Ascending aorta (tissue), 2 donors: ENCODE measurements at regions not wholly inside any gene's neighbourhood (a gene's known extent, or its start where the extent isn't known, plus 50 kb on each side); places are given as distances from the start of the nearest gene placed in this dataset.

Source experiments
- DNase-seq, 2 donors: peaks; one replicate each; pipeline ENCODE4 v3.0.0-alpha.2; 2019; ENCODE audit warnings: low spot score in 2 of 2
- H3K27ac ChIP-seq, 2 donors: fragments of 200-600 bp; sonication (generic); one replicate each; pipeline ENCODE4 v1.5.1; 2016 to 2017; ENCODE audit warnings: mild to moderate bottlenecking in 1 of 2
- H3K27me3 ChIP-seq: fragments of 200-600 bp; sonication (generic); one replicate; pipeline ENCODE4 v1.5.1; 2017
- H3K36me3 ChIP-seq, 2 donors: fragments of 200-600 bp; sonication (generic); one replicate each; pipeline ENCODE4 v1.5.1; 2016
- H3K4me1 ChIP-seq, 2 donors: fragments of 200-600 bp; sonication (generic); one replicate each; pipeline ENCODE4 v1.5.1; 2016 to 2017; ENCODE audit warnings: mild to moderate bottlenecking in 1 of 2
- H3K4me3 ChIP-seq, 2 donors: fragments of 200-600 bp; sonication (generic); one replicate each; pipeline ENCODE4 v1.5.1; 2016 to 2017; ENCODE audit warnings: mild to moderate bottlenecking in 1 of 2
- H3K9me3 ChIP-seq, 2 donors: fragments of 200-600 bp; sonication (generic); one replicate each; pipeline ENCODE4 v1.5.1; 2016
- CTCF ChIP-seq, 3 experiments: fragments of 200-600 bp in 2 of 3; fragments of 450-650 bp in 1 of 3; sonication (generic) in 2 of 3; IDR thresholded peaks; one replicate each; pipeline ENCODE4 v1.5.1; 2016 to 2019; ENCODE audit warnings: antibody characterized with exemption in 3 of 3, mild to moderate bottlenecking in 1 of 3, moderate library complexity in 1 of 3
- intact Hi-C: fragments of 100-400 bp; cut with DNase I; formaldehyde crosslinking; loops from one replicate; pipeline ENCODE4 v1.15.1; 2023

- no peaks in the 10 kb centered on the region for H3K9me3 ChIP-seq
- H3K36me3 ChIP-seq = no peaks in the 10 kb centered on the region
- TF ChIP-seq CTCF (IDR thresholded peaks at IDR 0.05) = no peak
- no peaks in the 10 kb centered on the region for H3K27me3 ChIP-seq
- DNase-seq = no peak
- H3K4me1 ChIP-seq = no peaks in the 10 kb centered on the region
- intact Hi-C loops = no loop called here
- H3K27ac ChIP-seq = no peak overlapping the region
- no peak overlapping the region for H3K4me3 ChIP-seq
These were observed 373.4 kb upstream of the CHRM2 start for GRCh38 chr7:136495081-136495480.

- DNase-seq = no peak
These were observed 376.1 kb upstream of the CHRM2 start for GRCh38 chr7:136492366-136492765.

GRCh38 chr7:136489808-136490207 lies 378.6 kb upstream of the CHRM2 start:
- no peak for TF ChIP-seq CTCF (IDR thresholded peaks at IDR 0.05)
- no peaks in the 10 kb centered on the region for H3K9me3 ChIP-seq
- DNase-seq = no peak
- H3K4me1 ChIP-seq = no peaks in the 10 kb centered on the region
- no peaks in the 10 kb centered on the region for H3K27me3 ChIP-seq
- no peak overlapping the region for H3K4me3 ChIP-seq
- no peaks in the 10 kb centered on the region for H3K36me3 ChIP-seq
- no peak overlapping the region for H3K27ac ChIP-seq
- intact Hi-C loops = no loop called here

More at GRCh38 chr7:136492366-136492765, 376.1 kb upstream of the CHRM2 start:
- no peak overlapping the region for H3K4me3 ChIP-seq
- no peaks in the 10 kb centered on the region for H3K9me3 ChIP-seq
- H3K4me1 ChIP-seq = no peaks in the 10 kb centered on the region
- H3K36me3 ChIP-seq = no peaks in the 10 kb centered on the region
- intact Hi-C loops = no loop called here
- no peak for TF ChIP-seq CTCF (IDR thresholded peaks at IDR 0.05)
- no peak overlapping the region for H3K27ac ChIP-seq
- no peaks in the 10 kb centered on the region for H3K27me3 ChIP-seq

- Histone ChIP-seq H3K36me3 (no peaks in the 10 kb centered on the region), H3K27ac (no peak overlapping the region), H3K27me3 (no peaks in the 10 kb centered on the region), H3K9me3 (peaks cover 0 to 4% of the 10 kb centered on the region in 2 donors), H3K4me3 (no peak overlapping the region), H3K4me1 (no peaks in the 10 kb centered on the region)
- DNase-seq = no peak
- TF ChIP-seq CTCF (IDR thresholded peaks at IDR 0.05) = no peak
- intact Hi-C loops = no loop called here
These were observed 387.6 kb upstream of the CHRM2 start for GRCh38 chr7:136480901-136481300.

GRCh38 chr7:136479922-136480321 lies 388.5 kb upstream of the CHRM2 start:
- H3K9me3 ChIP-seq = peaks cover 0 to 4% of the 10 kb centered on the region in 2 donors
- DNase-seq = no peak
- no peak overlapping the region for H3K4me3 ChIP-seq
- no peaks in the 10 kb centered on the region for H3K4me1 ChIP-seq
- intact Hi-C loops = no loop called here
- no peak for TF ChIP-seq CTCF (IDR thresholded peaks at IDR 0.05)
- no peaks in the 10 kb centered on the region for H3K27me3 ChIP-seq
- H3K27ac ChIP-seq = no peak overlapping the region
- H3K36me3 ChIP-seq = no peaks in the 10 kb centered on the region

GRCh38 chr7:136470179-136470578 lies 398.3 kb upstream of the CHRM2 start:
- intact Hi-C loops = no loop called here
- Histone ChIP-seq H3K4me3 (no peak overlapping the region), H3K27me3 (no peaks in the 10 kb centered on the region), H3K36me3 (no peaks in the 10 kb centered on the region), H3K27ac (no peak overlapping the region), H3K9me3 (peaks cover 3 to 42% of the 10 kb centered on the region in 2 donors), H3K4me1 (no peaks in the 10 kb centered on the region)
- no peak for DNase-seq
- TF ChIP-seq CTCF (IDR thresholded peaks at IDR 0.05) = no peak
